ENCODE measurements at regions not wholly inside any gene's neighbourhood (a gene's known extent, or its start where the extent isn't known, plus 50 kb on each side); places are given as distances from the start of the nearest gene placed in this dataset.
A peak's percentile ranks its signal among the peaks of the same experiment; 100 is the strongest.

DNA sequence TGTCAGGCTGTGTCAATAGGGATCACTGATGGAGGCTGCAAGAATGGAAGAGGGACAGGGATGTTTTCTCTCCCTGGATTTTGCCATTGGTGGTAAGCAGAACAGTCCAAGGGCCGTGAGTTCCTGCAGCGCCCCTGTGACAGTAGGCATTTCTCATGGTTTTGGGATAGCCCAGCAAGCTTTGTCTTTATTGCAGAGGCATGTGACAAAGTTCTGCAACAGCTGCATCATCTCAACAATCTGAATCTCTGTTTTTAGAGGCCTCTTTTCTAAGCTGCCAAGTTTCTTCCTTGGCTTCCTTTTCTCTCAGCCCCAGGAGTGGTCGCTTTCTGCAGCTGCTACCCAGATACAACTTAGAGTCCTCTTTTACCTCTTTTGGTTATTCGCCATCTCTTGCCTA lies 95.7 kb upstream of the TSHZ3 start:
- FAIRE-seq = no peak
- peaks cover 9% of the 10 kb centered on the region; the same call in 1 of the 3 replicates for H3K9me3 ChIP-seq
- H3K4me2 ChIP-seq = no peak overlapping the region
- TF ChIP-seq ATOH8 (CRISPR knock-in tag; IDR thresholded peaks at IDR 0.05; ENCODE audit: low read depth) (no peak), PHF8 (IDR thresholded peaks at IDR 0.05; ENCODE audit: borderline replicate concordance, low read depth) (no peak), RNF2 (IDR thresholded peaks at IDR 0.05; ENCODE audit: borderline replicate concordance, low read depth) (no peak)
- ChIA-PET CTCF (interaction anchor here (0.8 kb wide), 1 partner anchor 32 kb away, joined by 3 read pairs; no protein-coding TSS in a partner anchor), POLR2A (no interaction called here)
- H3K4me1 ChIP-seq = no peaks in the 10 kb centered on the region
- WGBS (ENCODE audit: missing lambda C conversion rate) = 4% methylated on average over 4 of the region's 4 CpGs
- no peak for DNase-seq (ENCODE audit: low read depth in 1 of 2, low spot score in 1 of 2)
- H3K27ac ChIP-seq = no peak overlapping the region
- no peak for ATAC-seq
- H3K4me3 ChIP-seq = no peak overlapping the region

- TF ChIP-seq SREBF2 (IDR thresholded peaks at IDR 0.05) (no peak), CHD4 (IDR thresholded peaks at IDR 0.05; ENCODE audit: borderline replicate concordance) (no peak), EHMT2 (IDR thresholded peaks at IDR 0.05; ENCODE audit: low read depth) (no peak), MAFK (IDR thresholded peaks at IDR 0.05; ENCODE audit: partially characterized antibody) (no peak), POLR2A (IDR thresholded peaks at IDR 0.05; ENCODE audit: low read length) (no peak), EHF (CRISPR knock-in tag; IDR thresholded peaks at IDR 0.05) (no peak)
- TF ChIP-seq, protein P1, sequence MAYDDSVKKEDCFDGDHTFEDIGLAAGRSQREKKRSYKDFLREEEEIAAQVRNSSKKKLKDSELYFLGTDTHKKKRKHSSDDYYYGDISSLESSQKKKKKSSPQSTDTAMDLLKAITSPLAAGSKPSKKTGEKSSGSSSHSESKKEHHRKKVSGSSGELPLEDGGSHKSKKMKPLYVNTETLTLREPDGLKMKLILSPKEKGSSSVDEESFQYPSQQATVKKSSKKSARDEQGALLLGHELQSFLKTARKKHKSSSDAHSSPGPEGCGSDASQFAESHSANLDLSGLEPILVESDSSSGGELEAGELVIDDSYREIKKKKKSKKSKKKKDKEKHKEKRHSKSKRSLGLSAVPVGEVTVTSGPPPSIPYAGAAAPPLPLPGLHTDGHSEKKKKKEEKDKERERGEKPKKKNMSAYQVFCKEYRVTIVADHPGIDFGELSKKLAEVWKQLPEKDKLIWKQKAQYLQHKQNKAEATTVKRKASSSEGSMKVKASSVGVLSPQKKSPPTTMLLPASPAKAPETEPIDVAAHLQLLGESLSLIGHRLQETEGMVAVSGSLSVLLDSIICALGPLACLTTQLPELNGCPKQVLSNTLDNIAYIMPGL (CRISPR knock-in tag; IDR thresholded peaks at IDR 0.05; ENCODE audit: borderline replicate concordance) = no peak
- CTCF ChIA-PET = no interaction called here
These were observed 96.2 kb upstream of the TSHZ3 start for GRCh38 chr19:31445406-31445805.

GRCh38 chr19:31448221-31448657 lies 99.0 kb upstream of the TSHZ3 start:
- ChIA-PET POLR2A (no interaction called here), CTCF (interaction anchor here (1.4 kb wide), 1 partner anchor 11 kb away, joined by 4 read pairs; no protein-coding TSS in a partner anchor)
- Histone ChIP-seq H3K9me3 (peaks cover 13% of the 10 kb centered on the region; the same call in 1 of the 3 replicates), H3K27ac (no peak overlapping the region), H3K4me2 (peak overlapping the region; percentile 12; the same call in 1 of the 3 replicates), H3K4me3 (no peak overlapping the region), H3K4me1 (no peaks in the 10 kb centered on the region)
- ATAC-seq = peak in 1 of 2 experiments; percentile 58; a peak in 3 of 6 replicates
- TF ChIP-seq, protein P2, sequence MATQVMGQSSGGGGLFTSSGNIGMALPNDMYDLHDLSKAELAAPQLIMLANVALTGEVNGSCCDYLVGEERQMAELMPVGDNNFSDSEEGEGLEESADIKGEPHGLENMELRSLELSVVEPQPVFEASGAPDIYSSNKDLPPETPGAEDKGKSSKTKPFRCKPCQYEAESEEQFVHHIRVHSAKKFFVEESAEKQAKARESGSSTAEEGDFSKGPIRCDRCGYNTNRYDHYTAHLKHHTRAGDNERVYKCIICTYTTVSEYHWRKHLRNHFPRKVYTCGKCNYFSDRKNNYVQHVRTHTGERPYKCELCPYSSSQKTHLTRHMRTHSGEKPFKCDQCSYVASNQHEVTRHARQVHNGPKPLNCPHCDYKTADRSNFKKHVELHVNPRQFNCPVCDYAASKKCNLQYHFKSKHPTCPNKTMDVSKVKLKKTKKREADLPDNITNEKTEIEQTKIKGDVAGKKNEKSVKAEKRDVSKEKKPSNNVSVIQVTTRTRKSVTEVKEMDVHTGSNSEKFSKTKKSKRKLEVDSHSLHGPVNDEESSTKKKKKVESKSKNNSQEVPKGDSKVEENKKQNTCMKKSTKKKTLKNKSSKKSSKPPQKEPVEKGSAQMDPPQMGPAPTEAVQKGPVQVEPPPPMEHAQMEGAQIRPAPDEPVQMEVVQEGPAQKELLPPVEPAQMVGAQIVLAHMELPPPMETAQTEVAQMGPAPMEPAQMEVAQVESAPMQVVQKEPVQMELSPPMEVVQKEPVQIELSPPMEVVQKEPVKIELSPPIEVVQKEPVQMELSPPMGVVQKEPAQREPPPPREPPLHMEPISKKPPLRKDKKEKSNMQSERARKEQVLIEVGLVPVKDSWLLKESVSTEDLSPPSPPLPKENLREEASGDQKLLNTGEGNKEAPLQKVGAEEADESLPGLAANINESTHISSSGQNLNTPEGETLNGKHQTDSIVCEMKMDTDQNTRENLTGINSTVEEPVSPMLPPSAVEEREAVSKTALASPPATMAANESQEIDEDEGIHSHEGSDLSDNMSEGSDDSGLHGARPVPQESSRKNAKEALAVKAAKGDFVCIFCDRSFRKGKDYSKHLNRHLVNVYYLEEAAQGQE (IDR thresholded peaks at IDR 0.05) = no peak
- TF ChIP-seq POLR2A (IDR thresholded peaks at IDR 0.05; ENCODE audit: low read length) = no peak
- peak in 1 of 2 experiments; percentile 43; a peak in 1 of 4 replicates for TF ChIP-seq CEBPB (IDR thresholded peaks at IDR 0.05)
- 24% methylated on average over 7 of the region's 7 CpGs for WGBS (ENCODE audit: missing lambda C conversion rate)
- peak in 1 of 2 experiments; percentile 32 for DNase-seq (ENCODE audit: low read depth in 1 of 2, low spot score in 1 of 2)
- FAIRE-seq = no peak

More at GRCh38 chr19:31445406-31445805, 96.2 kb upstream of the TSHZ3 start:
- no peak overlapping the region for H3K27ac ChIP-seq
- POLR2A ChIA-PET = no interaction called here
- ATAC-seq = no peak
- H3K4me1 ChIP-seq = no peaks in the 10 kb centered on the region
- FAIRE-seq = no peak
- H3K9me3 ChIP-seq = peaks cover 9% of the 10 kb centered on the region; the same call in 1 of the 3 replicates
- no peak for DNase-seq (ENCODE audit: low read depth in 1 of 2, low spot score in 1 of 2)
- H3K4me3 ChIP-seq = no peak overlapping the region
- 3% methylated on average over 1 of the region's 1 CpG for WGBS (ENCODE audit: missing lambda C conversion rate)
- H3K4me2 ChIP-seq = no peak overlapping the region

GRCh38 chr19:31449379-31449778 lies 100.1 kb upstream of the TSHZ3 start:
- no peak for ATAC-seq
- ChIA-PET CTCF (interaction anchor here (1.0 to 1.8 kb wide), 3 partner anchors 11 to 16 kb away, joined by 3 to 4 read pairs (median 4); no protein-coding TSS in a partner anchor), POLR2A (no interaction called here)
- H3K4me2 ChIP-seq = no peak overlapping the region
- H3K4me1 ChIP-seq = no peaks in the 10 kb centered on the region
- no peak for FAIRE-seq
- no peak overlapping the region for H3K27ac ChIP-seq
- no peak for DNase-seq (ENCODE audit: low read depth in 1 of 2, low spot score in 1 of 2)
- 11% methylated on average over 4 of the region's 4 CpGs for WGBS (ENCODE audit: missing lambda C conversion rate)
- peaks cover 11% of the 10 kb centered on the region; the same call in 1 of the 3 replicates for H3K9me3 ChIP-seq
- TF ChIP-seq HOXB13 (CRISPR knock-in tag; IDR thresholded peaks at IDR 0.05; ENCODE audit: low read depth) (no peak), CBX8 (IDR thresholded peaks at IDR 0.05) (no peak), FOSL2 (IDR thresholded peaks at IDR 0.05) (no peak), FOSL2 (CRISPR knock-in tag; IDR thresholded peaks at IDR 0.05) (no peak), CHD2 (IDR thresholded peaks at IDR 0.05; ENCODE audit: low read length, partially characterized antibody) (no peak), MAZ (IDR thresholded peaks at IDR 0.05; ENCODE audit: borderline replicate concordance, low read depth, low read length) (no peak), TP53 (CRISPR knock-in tag; IDR thresholded peaks at IDR 0.05) (no peak), CBX2 (IDR thresholded peaks at IDR 0.05; ENCODE audit: borderline replicate concordance, low read depth) (no peak)
- TF ChIP-seq, protein P3, sequence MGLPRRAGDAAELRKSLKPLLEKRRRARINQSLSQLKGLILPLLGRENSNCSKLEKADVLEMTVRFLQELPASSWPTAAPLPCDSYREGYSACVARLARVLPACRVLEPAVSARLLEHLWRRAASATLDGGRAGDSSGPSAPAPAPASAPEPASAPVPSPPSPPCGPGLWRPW (IDR thresholded peaks at IDR 0.05) = no peak
- no peak overlapping the region for H3K4me3 ChIP-seq

All from A549 (cell line).